ENCODE measurements at regions not wholly inside any gene's neighbourhood (a gene's known extent, or its start where the extent isn't known, plus 50 kb on each side); places are given as distances from the start of the nearest gene placed in this dataset.

DNA sequence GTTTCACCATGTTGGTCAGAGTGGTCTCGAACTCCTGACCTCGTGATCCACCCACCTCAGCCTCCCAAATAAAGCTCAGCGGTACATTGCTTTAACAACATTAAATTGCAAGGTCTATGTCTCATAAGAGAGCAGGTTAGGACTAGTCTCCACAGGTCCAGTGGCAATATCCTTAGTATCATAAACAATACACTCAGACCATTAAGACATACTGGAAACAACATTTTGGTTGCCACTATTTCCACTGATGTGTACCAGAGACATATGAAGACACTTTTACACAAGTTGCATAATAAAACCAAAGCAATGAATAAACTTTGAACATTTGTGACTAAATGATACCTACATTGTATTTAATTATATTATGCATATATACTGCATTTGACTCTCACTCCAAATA, 1130.0 kb downstream of the TSN start:
- FAIRE-seq (no peak), DNase-seq (ENCODE audit: low read depth) (no peak)
- Histone ChIP-seq H3K4me2 (ENCODE audit: low read length) (no peak overlapping the region), H3K36me3 (ENCODE audit: insufficient read depth, low read length) (no peaks in the 10 kb centered on the region), H3K4me1 (ENCODE audit: insufficient read depth, low read length) (no peaks in the 10 kb centered on the region), H4K20me1 (ENCODE audit: insufficient read depth, low read length) (no peaks in the 10 kb centered on the region), H3K9me3 (ENCODE audit: insufficient read depth, low read depth, low read length) (no peaks in the 10 kb centered on the region), H3K27me3 (ENCODE audit: insufficient read depth, low read length) (no peaks in the 10 kb centered on the region), H3K9ac (ENCODE audit: low read length) (no peak overlapping the region), H2AFZ (ENCODE audit: low read depth, low read length) (no peak overlapping the region), H3K4me3 (ENCODE audit: insufficient read depth, low read depth, low read length) (no peak overlapping the region), H3K79me2 (ENCODE audit: insufficient read depth, low read length) (no peaks in the 10 kb centered on the region), H3K27ac (ENCODE audit: low read depth, low read length) (no peak overlapping the region)
- TF ChIP-seq, protein P1, sequence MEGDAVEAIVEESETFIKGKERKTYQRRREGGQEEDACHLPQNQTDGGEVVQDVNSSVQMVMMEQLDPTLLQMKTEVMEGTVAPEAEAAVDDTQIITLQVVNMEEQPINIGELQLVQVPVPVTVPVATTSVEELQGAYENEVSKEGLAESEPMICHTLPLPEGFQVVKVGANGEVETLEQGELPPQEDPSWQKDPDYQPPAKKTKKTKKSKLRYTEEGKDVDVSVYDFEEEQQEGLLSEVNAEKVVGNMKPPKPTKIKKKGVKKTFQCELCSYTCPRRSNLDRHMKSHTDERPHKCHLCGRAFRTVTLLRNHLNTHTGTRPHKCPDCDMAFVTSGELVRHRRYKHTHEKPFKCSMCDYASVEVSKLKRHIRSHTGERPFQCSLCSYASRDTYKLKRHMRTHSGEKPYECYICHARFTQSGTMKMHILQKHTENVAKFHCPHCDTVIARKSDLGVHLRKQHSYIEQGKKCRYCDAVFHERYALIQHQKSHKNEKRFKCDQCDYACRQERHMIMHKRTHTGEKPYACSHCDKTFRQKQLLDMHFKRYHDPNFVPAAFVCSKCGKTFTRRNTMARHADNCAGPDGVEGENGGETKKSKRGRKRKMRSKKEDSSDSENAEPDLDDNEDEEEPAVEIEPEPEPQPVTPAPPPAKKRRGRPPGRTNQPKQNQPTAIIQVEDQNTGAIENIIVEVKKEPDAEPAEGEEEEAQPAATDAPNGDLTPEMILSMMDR (IDR thresholded peaks at IDR 0.05; ENCODE audit: insufficient read depth, low read depth, low read length): no peak
- no peak for TF ChIP-seq EZH2 (IDR thresholded peaks at IDR 0.05; ENCODE audit: insufficient read depth, low read length)
- no peaks in the 10 kb centered on the region for H3K36me3 Mint-ChIP-seq (ENCODE audit: low read depth, unreplicated experiment)
- H3K27ac Mint-ChIP-seq (ENCODE audit: unreplicated experiment): no peak overlapping the region
- no peak overlapping the region for H3K4me3 Mint-ChIP-seq (ENCODE audit: unreplicated experiment)
- H3K9me3 Mint-ChIP-seq (ENCODE audit: unreplicated experiment): no peaks in the 10 kb centered on the region
- no peaks in the 10 kb centered on the region for H3K4me1 Mint-ChIP-seq (ENCODE audit: low read depth, unreplicated experiment)
- H3K27me3 Mint-ChIP-seq (ENCODE audit: low read depth, unreplicated experiment): no peaks in the 10 kb centered on the region

- Mint-ChIP-seq H3K27ac (ENCODE audit: unreplicated experiment) (no peak overlapping the region), H3K9me3 (ENCODE audit: unreplicated experiment) (no peaks in the 10 kb centered on the region), H3K4me1 (ENCODE audit: low read depth, unreplicated experiment) (no peaks in the 10 kb centered on the region), H3K27me3 (ENCODE audit: low read depth, unreplicated experiment) (no peaks in the 10 kb centered on the region), H3K4me3 (ENCODE audit: unreplicated experiment) (no peak overlapping the region), H3K36me3 (ENCODE audit: low read depth, unreplicated experiment) (no peaks in the 10 kb centered on the region)
- H3K27me3 ChIP-seq (ENCODE audit: insufficient read depth, low read length): no peaks in the 10 kb centered on the region
- no peak for TF ChIP-seq EZH2 (IDR thresholded peaks at IDR 0.05; ENCODE audit: insufficient read depth, low read length)
- TF ChIP-seq, protein P1 (IDR thresholded peaks at IDR 0.05; ENCODE audit: insufficient read depth, low read depth, low read length): no peak
- H3K4me3 ChIP-seq (ENCODE audit: insufficient read depth, low read depth, low read length): no peak overlapping the region
- H3K4me1 ChIP-seq (ENCODE audit: insufficient read depth, low read length): no peaks in the 10 kb centered on the region
- DNase-seq (ENCODE audit: low read depth): no peak
- FAIRE-seq: no peak
- H3K27ac ChIP-seq (ENCODE audit: low read depth, low read length): no peak overlapping the region
- no peak overlapping the region for H3K4me2 ChIP-seq (ENCODE audit: low read length)
- H3K9me3 ChIP-seq (ENCODE audit: insufficient read depth, low read depth, low read length): no peaks in the 10 kb centered on the region
- no peaks in the 10 kb centered on the region for H4K20me1 ChIP-seq (ENCODE audit: insufficient read depth, low read length)
- H3K36me3 ChIP-seq (ENCODE audit: insufficient read depth, low read length): no peaks in the 10 kb centered on the region
- H2AFZ ChIP-seq (ENCODE audit: low read depth, low read length): no peak overlapping the region
- no peak overlapping the region for H3K9ac ChIP-seq (ENCODE audit: low read length)
- no peaks in the 10 kb centered on the region for H3K79me2 ChIP-seq (ENCODE audit: insufficient read depth, low read length)
Observed at GRCh38 chr2:122886479-122887145, 1131.2 kb downstream of the TSN start.

GRCh38 chr2:122899614-122900013, 1125.5 kb upstream of the CNTNAP5 start:
- Histone ChIP-seq H3K4me2 (ENCODE audit: low read length) (no peak overlapping the region), H3K9me3 (ENCODE audit: insufficient read depth, low read depth, low read length) (no peaks in the 10 kb centered on the region), H2AFZ (ENCODE audit: low read depth, low read length) (no peak overlapping the region), H3K9ac (ENCODE audit: low read length) (no peak overlapping the region), H3K27ac (ENCODE audit: low read depth, low read length) (no peak overlapping the region), H3K36me3 (ENCODE audit: insufficient read depth, low read length) (no peaks in the 10 kb centered on the region), H3K4me3 (ENCODE audit: insufficient read depth, low read depth, low read length) (no peak overlapping the region), H4K20me1 (ENCODE audit: insufficient read depth, low read length) (no peaks in the 10 kb centered on the region), H3K79me2 (ENCODE audit: insufficient read depth, low read length) (no peaks in the 10 kb centered on the region), H3K27me3 (ENCODE audit: insufficient read depth, low read length) (no peaks in the 10 kb centered on the region), H3K4me1 (ENCODE audit: insufficient read depth, low read length) (no peaks in the 10 kb centered on the region)
- no peak for DNase-seq (ENCODE audit: low read depth)
- TF ChIP-seq EZH2 (IDR thresholded peaks at IDR 0.05; ENCODE audit: insufficient read depth, low read length): no peak
- TF ChIP-seq, protein P1 (IDR thresholded peaks at IDR 0.05; ENCODE audit: insufficient read depth, low read depth, low read length): no peak
- Mint-ChIP-seq H3K4me3 (ENCODE audit: unreplicated experiment) (no peak overlapping the region), H3K36me3 (ENCODE audit: low read depth, unreplicated experiment) (no peaks in the 10 kb centered on the region), H3K27me3 (ENCODE audit: low read depth, unreplicated experiment) (no peaks in the 10 kb centered on the region), H3K27ac (ENCODE audit: unreplicated experiment) (no peak overlapping the region), H3K4me1 (ENCODE audit: low read depth, unreplicated experiment) (no peaks in the 10 kb centered on the region), H3K9me3 (ENCODE audit: unreplicated experiment) (no peaks in the 10 kb centered on the region)
- no peak for FAIRE-seq
